IPS-18a (cell line): ENCODE measurements at regions not wholly inside any gene's neighbourhood (a gene's known extent, or its start where the extent isn't known, plus 50 kb on each side); places are given as distances from the start of the nearest gene placed in this dataset.
"Not testable (repeated sequence)": the region's sequence is repeated elsewhere in the genome, so short reads cannot be mapped to it uniquely, and the experiment has no call there.

ENCODE experiments used
- H3K27ac ChIP-seq: one replicate; pipeline ENCODE4 v1.5.1; 2013; ENCODE audit warnings: low read length
- H3K27me3 ChIP-seq: one replicate; pipeline ENCODE4 v1.6.1; 2013; ENCODE audit warnings: mild to moderate bottlenecking, low read length; ENCODE audit not compliant: control insufficient read depth, insufficient read depth
- H3K36me3 ChIP-seq: one replicate; pipeline ENCODE4 v1.6.1; 2013; ENCODE audit warnings: low read depth, low read length; ENCODE audit not compliant: control insufficient read depth
- H3K4me1 ChIP-seq: one replicate; pipeline ENCODE4 v1.6.1; 2013; ENCODE audit warnings: low read depth, low read length; ENCODE audit not compliant: control insufficient read depth
- H3K4me3 ChIP-seq: one replicate; pipeline ENCODE4 v1.5.1; 2013; ENCODE audit warnings: low read length
- H3K9ac ChIP-seq: one replicate; pipeline ENCODE4 v1.6.1; 2013; ENCODE audit warnings: mild to moderate bottlenecking, low read length, moderate library complexity
- H3K9me3 ChIP-seq: one replicate; pipeline ENCODE4 v1.6.1; 2013; ENCODE audit warnings: low read depth, low read length; ENCODE audit not compliant: control insufficient read depth

- Histone ChIP-seq H3K9ac (no peak overlapping the region), H3K27me3 (no peaks in the 10 kb centered on the region), H3K9me3 (no peaks in the 10 kb centered on the region), H3K4me1 (no peaks in the 10 kb centered on the region), H3K27ac (no peak overlapping the region), H3K36me3 (no peaks in the 10 kb centered on the region), H3K4me3 (no peak overlapping the region)
These were observed 106.5 kb upstream of the GMDS start for GRCh38 chr6:2351807-2352431.

GRCh38 chr6:2351090-2351489, 105.7 kb upstream of the GMDS start:
- Histone ChIP-seq H3K36me3 (no peaks in the 10 kb centered on the region), H3K27ac (no peak overlapping the region), H3K4me1 (no peaks in the 10 kb centered on the region), H3K4me3 (no peak overlapping the region), H3K9me3 (no peaks in the 10 kb centered on the region), H3K9ac (no peak overlapping the region), H3K27me3 (no peaks in the 10 kb centered on the region)

DNA sequence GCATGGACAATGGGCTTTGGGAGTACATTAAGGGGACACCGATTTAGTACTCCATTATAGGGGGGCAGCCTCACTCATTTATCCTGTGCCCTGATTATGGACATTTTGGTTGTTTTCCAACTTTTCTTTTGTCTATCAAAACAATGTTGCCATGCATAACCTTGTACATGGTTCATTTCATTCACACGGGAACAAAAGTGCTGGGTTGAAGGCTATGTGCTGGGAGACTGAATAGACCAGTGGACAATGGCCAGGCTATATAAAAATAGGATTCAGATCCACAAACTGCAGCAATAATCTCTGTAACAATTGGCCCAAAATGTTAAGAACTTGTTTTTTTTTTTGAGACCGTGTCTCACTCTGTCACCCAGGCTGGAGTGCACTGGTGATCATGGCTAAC, 100.7 kb upstream of the GMDS start:
- no peak overlapping the region for H3K27ac ChIP-seq
- H3K4me1 ChIP-seq, result no peaks in the 10 kb centered on the region
- H3K9ac ChIP-seq, result no peak overlapping the region
- H3K4me3 ChIP-seq, result no peak overlapping the region
- H3K36me3 ChIP-seq, result no peaks in the 10 kb centered on the region
- H3K27me3 ChIP-seq, result no peaks in the 10 kb centered on the region
- no peaks in the 10 kb centered on the region for H3K9me3 ChIP-seq

GRCh38 chr6:2344319-2344905, 99.0 kb upstream of the GMDS start:
- Histone ChIP-seq H3K27me3 (no peaks in the 10 kb centered on the region), H3K9ac (no peak overlapping the region), H3K36me3 (no peaks in the 10 kb centered on the region), H3K27ac (no peak overlapping the region), H3K9me3 (no peaks in the 10 kb centered on the region), H3K4me3 (no peak overlapping the region), H3K4me1 (no peaks in the 10 kb centered on the region)

DNA sequence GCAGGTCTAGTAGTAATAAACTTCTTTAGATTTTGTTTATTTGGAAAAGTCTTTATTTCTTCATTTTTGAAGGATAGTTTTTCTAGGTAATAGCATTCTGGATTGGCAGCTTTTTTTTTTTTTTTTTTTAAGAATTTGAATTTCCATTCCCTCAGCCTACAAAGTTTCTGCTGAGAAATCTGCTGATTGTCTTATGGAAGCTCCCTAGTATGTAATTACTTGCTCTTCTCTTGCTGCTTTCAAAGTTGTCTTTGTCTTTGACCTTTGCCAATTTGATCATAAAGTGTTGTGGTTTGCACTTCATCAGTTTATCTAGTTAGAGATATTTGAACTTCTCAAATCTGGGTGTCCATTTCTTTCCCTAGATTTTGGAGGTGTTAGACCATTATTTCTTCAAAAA, 82.2 kb upstream of the GMDS start:
- H3K4me3 ChIP-seq, result no peak overlapping the region
- H3K9me3 ChIP-seq, result peaks cover 24% of the 10 kb centered on the region
- no peaks in the 10 kb centered on the region for H3K36me3 ChIP-seq
- H3K4me1 ChIP-seq, result no peaks in the 10 kb centered on the region
- no peak overlapping the region for H3K9ac ChIP-seq
- no peaks in the 10 kb centered on the region for H3K27me3 ChIP-seq
- H3K27ac ChIP-seq, result no peak overlapping the region

DNA sequence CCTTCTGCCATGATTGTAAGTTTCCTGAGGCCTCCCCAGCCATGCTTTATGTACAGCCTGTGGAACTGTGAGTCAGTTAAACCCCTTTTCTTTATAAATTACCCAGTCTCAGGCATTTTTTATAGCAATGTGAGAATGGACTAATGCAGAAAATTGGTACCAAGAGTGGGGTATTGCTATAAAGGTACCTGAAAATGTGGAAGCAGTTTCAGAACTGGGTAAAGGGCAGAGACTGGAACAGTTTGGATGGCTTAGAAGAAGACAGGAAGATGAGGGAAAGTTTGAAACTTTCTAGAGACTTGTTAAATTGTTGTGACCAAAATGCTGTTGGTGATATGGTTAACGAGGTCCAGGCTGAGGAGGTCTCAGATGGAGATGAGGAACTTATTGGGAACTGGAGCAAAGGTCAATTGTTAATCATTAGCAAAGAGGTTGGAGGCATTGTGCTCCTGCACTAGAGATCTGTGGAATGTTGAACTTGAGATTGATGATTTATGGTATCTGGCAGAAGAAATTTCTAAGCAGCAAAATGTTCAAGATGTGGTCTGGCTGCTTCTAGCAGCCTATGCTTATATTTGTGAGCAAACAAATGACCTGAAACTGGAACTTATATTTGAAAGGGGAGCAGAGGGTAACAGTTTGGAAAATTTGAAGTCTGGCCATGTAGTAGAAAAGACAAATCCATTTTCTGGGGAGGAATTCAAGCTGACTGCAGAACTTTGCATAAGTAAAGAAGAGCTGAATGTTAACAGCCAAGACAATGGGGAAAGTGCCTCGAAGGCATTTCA, 79.0 kb upstream of the GMDS start:
- H3K27ac ChIP-seq, result no peak overlapping the region
- H3K4me1 ChIP-seq, result no peaks in the 10 kb centered on the region
- H3K9ac ChIP-seq, result no peak overlapping the region
- peaks cover 24% of the 10 kb centered on the region for H3K9me3 ChIP-seq
- H3K27me3 ChIP-seq, result no peaks in the 10 kb centered on the region
- no peak overlapping the region for H3K4me3 ChIP-seq
- H3K36me3 ChIP-seq, result no peaks in the 10 kb centered on the region

GRCh38 chr6:2317498-2317897, 72.1 kb upstream of the GMDS start:
- not testable (repeated sequence) for H3K36me3 ChIP-seq, H3K27ac ChIP-seq

DNA sequence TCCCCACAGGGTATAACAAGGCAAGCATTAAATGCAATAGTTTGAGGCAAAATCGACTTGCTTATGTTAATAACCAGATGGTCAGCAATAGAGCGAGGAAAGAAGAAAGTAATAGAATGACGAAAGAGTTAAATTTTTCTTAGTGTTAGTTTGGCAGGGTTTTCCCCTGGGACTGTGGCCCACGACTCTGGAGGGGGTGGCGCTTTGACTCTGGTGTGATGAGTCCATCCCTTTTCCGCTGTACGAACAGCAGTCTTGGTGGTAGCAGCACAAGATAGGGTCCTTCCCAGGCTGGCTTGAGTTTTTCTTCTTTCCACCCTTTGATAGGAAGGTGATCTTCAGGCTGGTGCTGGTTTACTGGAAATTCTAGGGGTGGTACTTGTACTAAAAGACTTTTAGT, 69.2 kb upstream of the GMDS start:
- no peaks in the 10 kb centered on the region for H3K27me3 ChIP-seq
- no peak overlapping the region for H3K9ac ChIP-seq
- no peaks in the 10 kb centered on the region for H3K4me1 ChIP-seq
- no peaks in the 10 kb centered on the region for H3K9me3 ChIP-seq
- no peak overlapping the region for H3K27ac ChIP-seq
- H3K4me3 ChIP-seq, result no peak overlapping the region
- no peaks in the 10 kb centered on the region for H3K36me3 ChIP-seq

More at GRCh38 chr6:2317498-2317897, 72.1 kb upstream of the GMDS start:
- not testable (repeated sequence) for H3K4me3 ChIP-seq, H3K9me3 ChIP-seq, H3K4me1 ChIP-seq, H3K27me3 ChIP-seq, H3K9ac ChIP-seq

GRCh38 chr6:2310042-2310441, 64.6 kb upstream of the GMDS start:
- H3K27me3 ChIP-seq, result no peaks in the 10 kb centered on the region
- H3K36me3 ChIP-seq, result no peaks in the 10 kb centered on the region
- H3K4me3 ChIP-seq, result no peak overlapping the region
- peaks cover 10% of the 10 kb centered on the region for H3K4me1 ChIP-seq
- no peak overlapping the region for H3K9ac ChIP-seq
- H3K27ac ChIP-seq, result no peak overlapping the region
- no peaks in the 10 kb centered on the region for H3K9me3 ChIP-seq

GRCh38 chr6:2309122-2309521, 63.7 kb upstream of the GMDS start:
- Histone ChIP-seq H3K9ac (no peak overlapping the region), H3K27me3 (no peaks in the 10 kb centered on the region), H3K4me3 (no peak overlapping the region), H3K9me3 (no peaks in the 10 kb centered on the region), H3K4me1 (peaks cover 10% of the 10 kb centered on the region), H3K27ac (no peak overlapping the region), H3K36me3 (no peaks in the 10 kb centered on the region)

DNA sequence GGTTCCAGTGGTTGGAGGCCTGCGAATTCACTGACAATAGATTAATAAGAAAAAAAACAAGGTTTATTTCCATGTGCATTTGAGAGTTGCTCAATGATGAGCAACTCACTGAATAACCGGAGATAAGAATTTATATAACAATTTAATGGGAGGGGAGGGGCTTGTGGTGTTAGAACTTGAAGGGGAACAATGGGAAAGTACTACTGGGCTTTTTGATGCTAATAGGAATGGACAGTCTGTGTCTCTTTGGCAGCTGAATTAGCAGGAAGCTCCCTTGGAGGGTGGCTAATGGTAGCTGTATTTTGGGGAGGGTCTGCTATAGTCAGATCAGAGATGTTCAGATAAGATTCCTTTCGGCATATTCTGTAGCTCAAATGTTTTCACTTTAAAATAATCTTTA, 62.4 kb upstream of the GMDS start:
- H3K9ac ChIP-seq, result no peak overlapping the region
- H3K9me3 ChIP-seq, result no peaks in the 10 kb centered on the region
- H3K4me3 ChIP-seq, result no peak overlapping the region
- no peaks in the 10 kb centered on the region for H3K36me3 ChIP-seq
- peaks cover 10% of the 10 kb centered on the region for H3K4me1 ChIP-seq
- H3K27me3 ChIP-seq, result no peaks in the 10 kb centered on the region
- no peak overlapping the region for H3K27ac ChIP-seq

DNA sequence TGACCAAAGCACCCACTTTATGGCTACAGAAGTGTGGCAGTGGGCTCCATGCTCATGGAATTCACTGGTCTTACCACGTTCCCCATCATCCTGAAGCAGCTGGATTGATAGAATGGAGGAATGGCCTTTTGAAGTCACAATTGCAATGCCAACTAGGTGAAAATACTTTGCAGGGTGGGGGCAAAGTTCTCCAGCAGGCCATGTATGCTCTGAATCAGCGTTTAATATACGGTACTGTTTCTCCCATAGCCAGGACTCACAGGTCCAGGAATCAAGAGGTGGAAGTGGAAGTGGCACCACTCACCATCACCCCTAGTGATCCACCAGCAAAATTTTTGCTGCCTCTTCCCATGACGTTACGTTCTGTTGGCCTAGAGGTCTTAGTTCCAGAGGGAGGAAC, 60.5 kb upstream of the GMDS start:
- Histone ChIP-seq H3K4me1 (peaks cover 10% of the 10 kb centered on the region), H3K27ac (no peak overlapping the region), H3K9me3 (no peaks in the 10 kb centered on the region), H3K36me3 (no peaks in the 10 kb centered on the region), H3K4me3 (no peak overlapping the region), H3K9ac (no peak overlapping the region), H3K27me3 (no peaks in the 10 kb centered on the region)
